ES-I3 (cell line): ENCODE measurements at regions not wholly inside any gene's neighbourhood (a gene's known extent, or its start where the extent isn't known, plus 50 kb on each side); places are given as distances from the start of the nearest gene placed in this dataset.
"Not testable (repeated sequence)": the region's sequence is repeated elsewhere in the genome, so short reads cannot be mapped to it uniquely, and the experiment has no call there.

Experiments used
- H3K36me3 ChIP-seq: 2 replicates; pipeline ENCODE4 v1.6.1; 2013; ENCODE audit warnings: mild to moderate bottlenecking, low read length, control low read depth, moderate library complexity; ENCODE audit not compliant: insufficient read depth
- H3K4me1 ChIP-seq: 2 replicates; pipeline ENCODE4 v1.6.1; 2013; ENCODE audit warnings: mild to moderate bottlenecking, control low read depth, low read length; ENCODE audit not compliant: insufficient read depth
- H3K9ac ChIP-seq: 2 replicates; pipeline ENCODE4 v1.6.1; 2013; ENCODE audit warnings: low read depth, mild to moderate bottlenecking, low read length, moderate library complexity
- H3K9me3 ChIP-seq: 2 replicates; pipeline ENCODE4 v1.6.1; 2013; ENCODE audit warnings: mild to moderate bottlenecking, low read length, moderate library complexity; ENCODE audit not compliant: control insufficient read depth, insufficient read depth

- H3K4me1 ChIP-seq = peaks cover 13% of the 10 kb centered on the region
- H3K36me3 ChIP-seq = no peaks in the 10 kb centered on the region
- H3K9ac ChIP-seq = no peak overlapping the region
- H3K9me3 ChIP-seq = 0 out of 2 replicates have a peak, but pooled peaks cover 3% of the 10 kb centered on the region
Measured at GRCh38 chr5:44914221-44914620, 105.5 kb downstream of the MRPS30 start.

DNA sequence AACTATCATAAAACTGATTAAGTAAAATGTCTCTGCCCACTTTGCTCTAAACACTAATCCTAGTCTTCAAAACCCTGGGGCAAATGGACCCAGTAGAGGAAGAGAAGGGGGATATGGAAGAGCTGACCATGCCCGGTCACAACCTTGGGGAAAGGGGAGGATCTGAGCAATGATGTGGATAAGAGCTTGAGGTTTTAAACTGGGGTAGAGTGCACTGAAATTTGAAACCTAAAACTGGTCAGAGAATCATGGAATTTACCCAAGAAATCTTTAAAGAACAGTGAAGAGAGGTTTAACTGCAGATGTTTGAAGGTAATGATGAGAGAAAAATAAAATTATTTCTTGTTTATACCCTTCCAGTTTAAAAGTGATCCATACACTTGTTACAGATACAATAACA lies 110.8 kb downstream of the MRPS30 start:
- Histone ChIP-seq H3K9ac (no peak overlapping the region), H3K36me3 (no peaks in the 10 kb centered on the region), H3K9me3 (0 out of 2 replicates have a peak, but pooled peaks cover 3% of the 10 kb centered on the region), H3K4me1 (peaks cover 5% of the 10 kb centered on the region; the same call in 1 of the 2 replicates)

DNA sequence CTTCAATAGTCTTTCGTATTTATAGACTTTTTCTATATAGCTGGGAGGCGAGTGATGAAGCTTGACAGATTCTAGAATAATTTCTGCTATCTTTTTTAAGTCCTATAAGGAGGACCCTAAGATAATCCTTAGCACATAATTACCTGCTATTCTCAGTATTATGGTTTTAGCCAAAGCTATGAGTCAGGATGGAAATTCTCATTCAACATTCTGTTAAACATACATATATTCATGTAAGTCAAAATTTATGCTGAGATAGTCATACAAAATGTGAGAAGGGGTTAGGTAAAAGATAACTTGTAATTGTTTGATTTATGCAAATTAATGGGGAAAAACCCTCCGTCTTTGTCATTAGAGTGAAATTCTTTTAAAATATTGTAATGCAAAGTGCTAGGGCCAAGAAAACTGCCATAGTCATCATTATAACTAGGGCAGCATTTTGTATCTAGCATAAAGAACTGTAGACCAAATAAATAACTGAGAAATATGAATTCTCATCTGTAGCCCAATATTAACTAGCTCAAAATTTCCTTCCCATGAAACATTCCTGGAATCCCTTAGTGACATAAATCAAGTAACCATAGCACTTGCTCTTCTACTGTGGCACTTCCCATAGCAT lies 118.5 kb downstream of the MRPS30 start:
- no peaks in the 10 kb centered on the region for H3K9me3 ChIP-seq
- H3K9ac ChIP-seq = no peak overlapping the region
- H3K4me1 ChIP-seq = no peaks in the 10 kb centered on the region
- no peaks in the 10 kb centered on the region for H3K36me3 ChIP-seq

- Histone ChIP-seq H3K9me3 (no peaks in the 10 kb centered on the region), H3K9ac (no peak overlapping the region), H3K36me3 (no peaks in the 10 kb centered on the region), H3K4me1 (no peaks in the 10 kb centered on the region)
Measured at GRCh38 chr5:44932922-44933585, 124.3 kb downstream of the MRPS30 start.

- Histone ChIP-seq H3K4me1 (no peaks in the 10 kb centered on the region), H3K9ac (no peak overlapping the region), H3K36me3 (no peaks in the 10 kb centered on the region), H3K9me3 (no peaks in the 10 kb centered on the region)
Measured at GRCh38 chr5:44933686-44934085, 124.9 kb downstream of the MRPS30 start.

DNA sequence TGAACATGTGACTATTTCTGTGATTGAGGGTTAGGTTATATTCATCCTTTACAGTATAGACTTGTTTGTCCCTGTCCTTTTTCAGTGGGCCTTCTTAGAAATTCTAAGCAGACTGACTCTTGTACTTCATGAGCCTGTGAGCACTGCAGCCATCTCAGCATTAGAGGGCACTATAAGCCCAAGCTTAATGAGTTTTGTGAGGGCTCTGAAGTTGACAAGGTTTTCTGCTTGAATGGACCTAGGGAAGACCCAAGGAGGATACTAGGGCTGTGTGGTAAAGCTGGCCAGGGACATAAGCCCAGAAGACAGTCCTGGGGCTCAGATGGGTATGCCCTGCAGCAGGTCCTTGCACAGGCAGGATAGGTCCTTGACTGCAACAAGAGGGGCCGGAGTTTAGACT lies 126.5 kb downstream of the MRPS30 start:
- Histone ChIP-seq H3K36me3 (no peaks in the 10 kb centered on the region), H3K9me3 (no peaks in the 10 kb centered on the region), H3K9ac (no peak overlapping the region), H3K4me1 (no peaks in the 10 kb centered on the region)

DNA sequence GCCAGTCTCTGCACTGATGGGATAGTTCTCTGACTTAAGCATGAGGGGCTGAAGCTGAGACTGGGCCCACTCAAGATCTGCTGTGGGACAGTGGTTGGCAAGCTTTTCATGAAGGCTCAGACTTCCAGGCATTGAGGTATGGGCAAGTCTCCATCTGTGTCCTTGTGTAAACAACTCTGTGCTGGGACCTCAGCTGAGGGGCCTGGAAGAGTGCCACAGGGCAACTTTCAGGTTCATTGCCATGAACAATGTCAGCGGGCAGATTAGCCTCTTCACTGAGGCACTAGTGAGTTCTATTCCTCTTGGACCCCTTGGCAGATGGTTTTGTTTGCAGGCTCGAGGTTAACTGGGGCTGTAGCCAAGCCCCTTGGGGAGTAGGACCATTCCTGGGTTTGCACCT lies 127.1 kb downstream of the MRPS30 start:
- Histone ChIP-seq H3K4me1 (no peaks in the 10 kb centered on the region; the same call in 1 of the 2 replicates), H3K9me3 (no peaks in the 10 kb centered on the region), H3K36me3 (no peaks in the 10 kb centered on the region), H3K9ac (no peak overlapping the region)

GRCh38 chr5:44942524-44943001 lies 133.8 kb downstream of the MRPS30 start:
- no peaks in the 10 kb centered on the region for H3K36me3 ChIP-seq
- peak overlapping the region; percentile 24; the same call in 1 of the 2 replicates for H3K9ac ChIP-seq
- H3K4me1 ChIP-seq = peaks cover 33% of the 10 kb centered on the region
- H3K9me3 ChIP-seq = no peaks in the 10 kb centered on the region

DNA sequence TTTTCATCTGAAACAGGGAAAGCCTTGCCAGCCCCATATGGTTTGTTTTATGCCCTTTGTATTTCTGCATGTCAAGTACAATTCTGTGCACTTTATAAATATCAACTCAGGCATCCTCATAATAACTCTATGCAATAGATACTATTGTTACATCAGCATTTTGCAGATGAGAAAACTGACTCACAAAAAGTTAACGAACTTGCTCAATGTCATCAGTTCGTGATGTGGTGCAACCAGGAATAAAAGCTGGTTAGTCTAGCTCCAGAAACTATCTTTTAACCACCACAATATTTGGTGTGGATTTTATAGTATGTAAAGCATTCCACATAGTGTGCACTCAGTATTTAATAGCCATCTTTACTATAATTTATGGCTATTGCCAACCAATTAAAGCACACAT lies 134.9 kb downstream of the MRPS30 start:
- Histone ChIP-seq H3K36me3 (no peaks in the 10 kb centered on the region), H3K4me1 (peaks cover 33% of the 10 kb centered on the region), H3K9ac (no peak overlapping the region), H3K9me3 (no peaks in the 10 kb centered on the region)

DNA sequence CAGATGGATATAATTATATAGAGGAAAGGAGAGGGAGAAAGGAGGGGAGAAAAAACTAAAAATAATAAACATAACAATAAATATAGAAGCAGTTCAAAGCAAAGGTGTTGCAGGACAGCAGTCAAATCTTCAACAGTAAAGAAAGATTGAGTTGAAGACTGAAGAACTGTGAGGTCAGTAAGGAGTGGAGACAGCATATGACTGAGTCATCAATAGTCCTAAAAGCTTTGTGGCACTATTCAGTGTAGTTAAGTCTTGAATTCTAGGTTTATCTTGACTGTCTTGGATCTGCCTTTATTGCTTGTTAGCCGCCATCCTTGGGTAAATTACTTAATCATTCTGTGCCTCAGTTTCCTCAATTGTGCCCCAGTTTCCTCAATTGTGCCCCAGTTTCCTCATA lies 137.0 kb downstream of the MRPS30 start:
- Histone ChIP-seq H3K9ac (no peak overlapping the region), H3K9me3 (no peaks in the 10 kb centered on the region), H3K4me1 (peaks cover 33% of the 10 kb centered on the region), H3K36me3 (no peaks in the 10 kb centered on the region)

DNA sequence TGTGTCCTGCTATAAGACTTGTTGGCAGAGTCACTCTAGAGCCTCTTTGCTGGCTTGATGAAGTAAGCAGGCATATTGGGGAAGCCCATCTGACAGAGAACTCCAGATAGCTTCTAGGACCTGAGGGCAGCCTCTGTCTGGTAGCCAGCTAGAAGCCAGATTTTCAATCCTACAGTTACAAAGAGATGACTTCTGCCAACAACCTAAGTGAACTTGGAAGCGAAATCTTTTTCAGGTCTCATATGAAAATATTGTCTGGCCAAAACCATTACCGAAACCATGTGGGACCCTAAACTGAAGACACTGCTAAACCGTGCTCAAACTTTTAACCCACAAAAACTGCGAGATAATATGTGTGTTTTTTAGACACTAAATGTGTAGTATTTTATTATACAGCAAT lies 140.9 kb downstream of the MRPS30 start:
- H3K9me3 ChIP-seq = no peaks in the 10 kb centered on the region
- peaks cover 5% of the 10 kb centered on the region; the same call in 1 of the 2 replicates for H3K4me1 ChIP-seq
- no peak overlapping the region for H3K9ac ChIP-seq
- H3K36me3 ChIP-seq = no peaks in the 10 kb centered on the region

DNA sequence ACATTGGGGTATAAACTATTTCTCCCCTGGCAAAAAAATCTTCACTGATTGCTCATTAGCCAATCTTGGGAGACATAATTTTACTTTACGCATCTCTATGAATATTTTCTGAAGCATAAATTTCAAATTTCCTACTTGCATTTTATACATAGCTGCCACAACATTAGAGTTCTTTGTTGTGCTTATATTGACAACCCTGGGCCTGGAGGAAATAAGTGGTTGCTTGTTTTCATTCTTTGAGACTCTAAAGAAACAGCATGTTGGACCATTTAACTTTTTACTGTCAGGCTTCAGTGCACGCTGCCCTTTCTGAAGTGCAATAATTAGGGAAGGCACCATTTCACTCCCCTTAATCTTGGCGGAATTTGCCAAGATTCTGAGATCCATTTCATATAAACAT lies 142.6 kb downstream of the MRPS30 start:
- H3K9me3 ChIP-seq = no peaks in the 10 kb centered on the region
- no peak overlapping the region for H3K9ac ChIP-seq
- H3K36me3 ChIP-seq = no peaks in the 10 kb centered on the region
- H3K4me1 ChIP-seq = no peaks in the 10 kb centered on the region

DNA sequence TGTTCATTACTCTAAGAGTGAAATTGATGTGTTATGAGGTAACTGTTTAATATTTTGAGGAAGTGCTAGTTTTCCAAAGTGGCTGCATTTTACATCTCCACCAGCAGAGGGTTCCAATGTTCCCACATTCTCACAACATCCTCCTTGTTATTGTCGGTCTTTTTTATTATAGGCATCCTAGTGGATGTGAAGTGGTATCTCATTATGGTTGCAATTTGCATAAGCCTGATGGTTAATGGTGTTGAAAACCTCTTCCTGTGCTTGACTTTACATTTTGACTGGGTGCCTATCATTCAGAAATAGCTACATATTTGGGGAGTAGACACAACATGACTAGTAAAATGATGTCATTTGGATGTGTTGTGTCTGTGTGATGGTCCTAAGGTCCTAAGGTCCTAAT lies 143.6 kb downstream of the MRPS30 start:
- H3K9me3 ChIP-seq = no peaks in the 10 kb centered on the region
- H3K9ac ChIP-seq = no peak overlapping the region
- H3K4me1 ChIP-seq = no peaks in the 10 kb centered on the region
- H3K36me3 ChIP-seq = no peaks in the 10 kb centered on the region

GRCh38 chr5:44953078-44953477 lies 144.3 kb downstream of the MRPS30 start:
- no peak overlapping the region for H3K9ac ChIP-seq
- H3K9me3 ChIP-seq = no peaks in the 10 kb centered on the region
- no peaks in the 10 kb centered on the region for H3K36me3 ChIP-seq
- no peaks in the 10 kb centered on the region for H3K4me1 ChIP-seq

- H3K4me1 ChIP-seq, H3K9ac ChIP-seq, H3K36me3 ChIP-seq, H3K9me3 ChIP-seq: not testable (repeated sequence)
Measured at GRCh38 chr5:44958943-44959454, 150.3 kb downstream of the MRPS30 start.
